ENCODE measurements at regions not wholly inside any gene's neighbourhood (a gene's known extent, or its start where the extent isn't known, plus 50 kb on each side); places are given as distances from the start of the nearest gene placed in this dataset.
"Not testable (repeated sequence)": the region's sequence is repeated elsewhere in the genome, so short reads cannot be mapped to it uniquely, and the experiment has no call there.

GRCh38 chr11:110850846-110851245, 138.6 kb upstream of the ARHGAP20 start:
- POLR2A ChIA-PET: no interaction called here
- CTCF ChIA-PET: no interaction called here
- Mint-ChIP-seq H3K4me3 (ENCODE audit: unreplicated experiment) (no peak overlapping the region), H3K4me1 (ENCODE audit: insufficient read depth, unreplicated experiment) (no peaks in the 10 kb centered on the region), H3K27ac (ENCODE audit: low read depth, unreplicated experiment) (no peak overlapping the region), H3K9me3 (ENCODE audit: unreplicated experiment) (no peaks in the 10 kb centered on the region), H3K27me3 (ENCODE audit: insufficient read depth, unreplicated experiment) (peaks cover 87% of the 10 kb centered on the region), H3K36me3 (ENCODE audit: insufficient read depth, unreplicated experiment) (no peaks in the 10 kb centered on the region)
- intact Hi-C loops (cut with micrococcal nuclease): no loop called here
- TF ChIP-seq CTCF (IDR thresholded peaks at IDR 0.05; ENCODE audit: unreplicated experiment): no peak
- no TSS peak for BruUV-seq (replicated peaks)
- no peak for DNase-seq (ENCODE audit: unreplicated experiment)

- ChIA-PET POLR2A (interaction anchor here (0.7 kb wide), 1 partner anchor 391 kb away, joined by 3 read pairs; no protein-coding TSS in a partner anchor), CTCF (interaction anchor here (0.6 kb wide), 1 partner anchor 325 kb away, joined by 4 read pairs; no protein-coding TSS in a partner anchor)
- H3K9me3 Mint-ChIP-seq (ENCODE audit: unreplicated experiment); DNase-seq (ENCODE audit: unreplicated experiment); H3K36me3 Mint-ChIP-seq (ENCODE audit: insufficient read depth, unreplicated experiment); H3K4me3 Mint-ChIP-seq (ENCODE audit: unreplicated experiment); intact Hi-C loops (cut with micrococcal nuclease); H3K27ac Mint-ChIP-seq (ENCODE audit: low read depth, unreplicated experiment); H3K4me1 Mint-ChIP-seq (ENCODE audit: insufficient read depth, unreplicated experiment); BruUV-seq (replicated peaks): not testable (repeated sequence)
- H3K27me3 Mint-ChIP-seq (ENCODE audit: insufficient read depth, unreplicated experiment): peaks cover 40% of the 10 kb centered on the region
Measured at GRCh38 chr11:110843053-110843452, 130.8 kb upstream of the ARHGAP20 start.

- no peaks in the 10 kb centered on the region for H3K4me1 Mint-ChIP-seq (ENCODE audit: insufficient read depth, unreplicated experiment)
- ChIA-PET CTCF (no interaction called here), POLR2A (no interaction called here)
- H3K27ac Mint-ChIP-seq (ENCODE audit: low read depth, unreplicated experiment): no peak overlapping the region
- no peak for DNase-seq (ENCODE audit: unreplicated experiment)
- TF ChIP-seq CTCF (IDR thresholded peaks at IDR 0.05; ENCODE audit: unreplicated experiment): no peak
- H3K4me3 Mint-ChIP-seq (ENCODE audit: unreplicated experiment): no peak overlapping the region
- no peaks in the 10 kb centered on the region for H3K36me3 Mint-ChIP-seq (ENCODE audit: insufficient read depth, unreplicated experiment)
- no peaks in the 10 kb centered on the region for H3K9me3 Mint-ChIP-seq (ENCODE audit: unreplicated experiment)
- intact Hi-C loops (cut with micrococcal nuclease): no loop called here
- peaks cover 28% of the 10 kb centered on the region for H3K27me3 Mint-ChIP-seq (ENCODE audit: insufficient read depth, unreplicated experiment)
- BruUV-seq (replicated peaks): no TSS peak
Measured at GRCh38 chr11:110838808-110839207, 126.6 kb upstream of the ARHGAP20 start.

- no peaks in the 10 kb centered on the region for H3K9me3 Mint-ChIP-seq (ENCODE audit: unreplicated experiment)
- no TSS peak for BruUV-seq (replicated peaks)
- no peak for DNase-seq (ENCODE audit: unreplicated experiment)
- POLR2A ChIA-PET: no interaction called here
- no peaks in the 10 kb centered on the region for H3K36me3 Mint-ChIP-seq (ENCODE audit: insufficient read depth, unreplicated experiment)
- no peak overlapping the region for H3K27ac Mint-ChIP-seq (ENCODE audit: low read depth, unreplicated experiment)
- peaks cover 5% of the 10 kb centered on the region for H3K4me1 Mint-ChIP-seq (ENCODE audit: insufficient read depth, unreplicated experiment)
- intact Hi-C loops (cut with micrococcal nuclease): no loop called here
- CTCF ChIA-PET: no interaction called here
- no peak for TF ChIP-seq CTCF (IDR thresholded peaks at IDR 0.05; ENCODE audit: unreplicated experiment)
- H3K4me3 Mint-ChIP-seq (ENCODE audit: unreplicated experiment): no peak overlapping the region
- peaks cover 35% of the 10 kb centered on the region for H3K27me3 Mint-ChIP-seq (ENCODE audit: insufficient read depth, unreplicated experiment)
Measured at GRCh38 chr11:110837603-110838002, 125.4 kb upstream of the ARHGAP20 start.

- Mint-ChIP-seq H3K27me3 (ENCODE audit: insufficient read depth, unreplicated experiment) (peaks cover 53% of the 10 kb centered on the region), H3K36me3 (ENCODE audit: insufficient read depth, unreplicated experiment) (no peaks in the 10 kb centered on the region), H3K27ac (ENCODE audit: low read depth, unreplicated experiment) (no peak overlapping the region), H3K9me3 (ENCODE audit: unreplicated experiment) (no peaks in the 10 kb centered on the region), H3K4me3 (ENCODE audit: unreplicated experiment) (no peak overlapping the region), H3K4me1 (ENCODE audit: insufficient read depth, unreplicated experiment) (peaks cover 7% of the 10 kb centered on the region)
- no peak for DNase-seq (ENCODE audit: unreplicated experiment)
- ChIA-PET POLR2A (interaction anchor here (0.6 kb wide), 1 partner anchor 406 kb away, joined by 4 read pairs; no protein-coding TSS in a partner anchor), CTCF (no interaction called here)
- no TSS peak for BruUV-seq (replicated peaks)
- intact Hi-C loops (cut with micrococcal nuclease): no loop called here
- TF ChIP-seq CTCF (IDR thresholded peaks at IDR 0.05; ENCODE audit: unreplicated experiment): no peak
Measured at GRCh38 chr11:110835106-110835505, 122.9 kb upstream of the ARHGAP20 start.
